ENCODE measurements at regions not wholly inside any gene's neighbourhood (a gene's known extent, or its start where the extent isn't known, plus 50 kb on each side); places are given as distances from the start of the nearest gene placed in this dataset.

DNA sequence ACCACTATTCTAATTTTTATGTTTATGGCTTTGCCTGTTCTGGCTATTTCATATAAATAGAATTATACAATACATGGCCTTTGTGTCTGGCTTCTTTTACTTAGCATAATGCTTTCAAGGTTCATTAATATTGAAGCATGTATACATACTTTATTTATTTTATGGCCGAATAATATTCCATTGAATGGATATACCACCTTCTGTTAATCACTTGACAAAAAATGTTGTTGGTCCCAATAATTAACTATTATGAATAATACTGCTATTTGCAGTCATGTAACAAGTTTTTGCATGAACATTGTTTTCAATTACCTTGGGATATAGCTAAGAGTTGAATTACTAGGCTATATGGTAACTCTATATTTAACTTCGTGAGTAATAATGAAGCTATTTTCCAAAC lies 767.5 kb downstream of the INHBA start:
- no peak for TF ChIP-seq POLR2A (IDR thresholded peaks at IDR 0.05; ENCODE audit: low read length)
- TF ChIP-seq GATA1 (IDR thresholded peaks at IDR 0.05; ENCODE audit: low read depth, low read length), result no peak

Data from erythroblast (primary cell).